OCI-LY7 (cell line): ENCODE measurements at regions not wholly inside any gene's neighbourhood (a gene's known extent, or its start where the extent isn't known, plus 50 kb on each side); places are given as distances from the start of the nearest gene placed in this dataset.

Source experiments
- CTCF ChIP-seq: fragments of 200-600 bp; sonication (generic); conservative IDR thresholded peaks from 2 replicates; pipeline ENCODE4 v1.5.1; 2014; ENCODE audit warnings: mild to moderate bottlenecking, antibody characterized with exemption, low read length, moderate library complexity, mixed read lengths
- EZH2phosphoT487 ChIP-seq: fragments of 200-600 bp; sonication (generic); IDR thresholded peaks from 2 replicates; pipeline ENCODE4 v1.6.1; 2018; ENCODE audit warnings: low read depth, borderline replicate concordance, mild to moderate bottlenecking, mixed run types, antibody characterized with exemption, low read length, moderate library complexity, mixed read lengths

- peak; percentile 80 for TF ChIP-seq CTCF
- TF ChIP-seq EZH2phosphoT487 = no peak
Measured at GRCh38 chr12:123043536-123044001, 63.1 kb downstream of the ARL6IP4 start.
